NCI-H446 (cell line): ENCODE measurements at regions not wholly inside any gene's neighbourhood (a gene's known extent, or its start where the extent isn't known, plus 50 kb on each side); places are given as distances from the start of the nearest gene placed in this dataset.

Experiments used
- DNase-seq, 2 experiments: peaks; one replicate each; lab custom pipeline; 2025; lab: John Stamatoyannopoulos, UW

DNA sequence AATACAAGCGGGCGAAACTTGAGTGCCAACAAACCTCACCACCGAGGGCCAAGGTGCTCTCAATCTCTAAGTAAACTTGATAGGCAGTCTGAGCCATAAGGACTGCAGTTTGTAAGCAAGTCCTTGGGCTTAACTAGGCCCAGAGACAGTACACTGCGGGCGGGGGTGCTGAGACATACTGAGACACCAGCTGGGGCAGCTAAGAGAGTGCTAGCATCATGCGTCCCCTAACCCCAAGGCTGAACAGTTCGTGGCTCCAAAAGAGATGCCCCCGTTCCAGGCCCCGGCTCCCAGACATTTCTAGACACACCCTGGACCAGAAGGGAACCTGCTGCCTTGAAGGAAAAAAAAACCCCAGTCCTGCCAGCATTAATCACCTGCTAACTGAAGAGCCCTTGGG lies 126.8 kb upstream of the PRDX4 start:
- no peak for DNase-seq

DNA sequence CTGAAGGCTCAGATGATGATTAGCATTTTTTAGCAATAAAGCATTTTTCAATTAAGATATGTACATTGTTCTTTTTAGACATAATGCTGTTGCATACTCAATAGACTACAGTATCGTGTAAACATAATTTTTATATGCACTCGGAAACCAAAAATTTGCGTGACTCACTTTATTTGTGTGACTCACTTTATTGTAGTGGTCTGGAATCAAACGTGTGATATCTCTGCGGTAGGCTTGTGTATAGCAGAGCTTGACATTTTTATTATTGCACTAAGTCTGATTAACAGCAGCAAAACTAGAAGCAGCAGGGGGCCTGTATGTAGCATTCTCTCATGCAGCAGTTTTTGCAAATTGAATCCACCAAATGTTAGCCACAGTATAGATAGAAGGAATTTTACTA lies 119.1 kb upstream of the PRDX4 start:
- DNase-seq = no peak

DNA sequence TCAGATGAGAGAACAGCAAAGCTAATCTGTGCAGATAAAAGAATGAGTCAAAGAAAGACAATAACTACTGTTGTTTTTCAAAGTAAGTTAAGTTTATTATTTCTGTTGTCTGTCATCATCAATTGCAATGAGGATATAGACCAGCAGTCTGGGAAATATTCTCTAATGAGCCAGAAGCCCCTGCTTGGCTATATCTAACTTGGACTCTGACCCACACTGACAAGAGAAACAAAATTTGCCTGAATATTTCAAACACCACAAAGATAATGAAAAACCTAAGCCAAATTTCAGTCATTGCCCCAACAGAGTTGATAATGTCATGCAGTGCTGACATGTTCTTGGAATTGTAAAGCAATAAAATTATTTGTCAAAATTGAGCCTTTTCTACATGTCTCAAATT lies 115.0 kb upstream of the PRDX4 start:
- DNase-seq = no peak

- DNase-seq = peak; percentile 4 to 55
Observed at GRCh38 chrX:23554304-23554703, 113.0 kb upstream of the PRDX4 start.

GRCh38 chrX:23557070-23557469 lies 110.2 kb upstream of the PRDX4 start:
- no peak for DNase-seq

GRCh38 chrX:23559975-23560374 lies 107.3 kb upstream of the PRDX4 start:
- DNase-seq = no peak

DNA sequence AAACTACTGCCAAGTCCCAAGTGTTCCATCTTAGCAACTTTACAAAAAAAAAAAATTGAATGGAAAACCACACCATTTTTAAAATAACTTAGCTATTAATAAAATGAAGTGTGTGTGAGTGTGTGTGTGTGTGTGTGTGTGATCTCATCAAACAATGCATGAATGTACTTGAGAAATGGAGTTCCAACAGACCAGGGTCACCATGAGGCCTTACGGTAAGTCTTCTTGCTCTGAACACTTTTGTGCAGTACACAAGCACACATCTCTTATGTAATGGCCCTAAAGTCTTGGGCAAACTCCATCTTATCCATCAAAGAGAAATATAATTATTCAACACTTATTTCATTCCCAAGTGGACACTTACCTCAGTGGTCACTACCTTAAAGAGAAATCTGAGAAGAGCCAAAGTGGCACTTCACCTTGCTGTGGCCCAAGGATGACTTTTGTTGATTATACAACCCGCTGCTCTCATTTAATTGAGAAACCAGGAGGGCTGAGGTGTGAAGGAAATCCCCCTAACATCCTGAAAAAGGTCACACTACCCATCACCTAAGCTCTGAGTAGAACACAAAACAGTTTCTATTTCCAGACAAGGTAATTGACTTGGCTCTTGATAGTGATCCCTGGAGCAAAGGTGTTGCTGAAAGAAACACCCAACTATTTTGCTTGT lies 96.5 kb upstream of the PRDX4 start:
- no peak for DNase-seq

DNA sequence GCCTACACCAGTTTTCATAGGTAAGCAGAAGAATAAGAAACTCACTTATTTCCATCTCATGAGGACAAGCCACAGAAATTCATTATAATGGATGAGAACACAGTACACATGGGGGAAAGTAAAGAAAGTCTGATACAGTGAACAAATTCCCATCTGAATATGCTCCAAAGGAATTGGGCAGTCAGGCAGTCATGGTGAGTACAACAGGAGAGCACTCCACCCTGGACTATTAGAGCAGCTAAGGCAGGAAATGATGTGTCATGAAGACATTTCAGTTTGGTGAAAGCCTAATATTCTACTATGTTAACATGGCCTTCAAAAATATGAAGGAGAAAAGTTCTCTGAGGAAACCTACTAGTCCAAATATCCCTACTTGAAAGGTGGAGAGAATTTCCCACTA lies 92.0 kb upstream of the PRDX4 start:
- DNase-seq = no peak

GRCh38 chrX:23578079-23578478 lies 89.2 kb upstream of the PRDX4 start:
- peak in 1 of 2 experiments; percentile 34 for DNase-seq

DNA sequence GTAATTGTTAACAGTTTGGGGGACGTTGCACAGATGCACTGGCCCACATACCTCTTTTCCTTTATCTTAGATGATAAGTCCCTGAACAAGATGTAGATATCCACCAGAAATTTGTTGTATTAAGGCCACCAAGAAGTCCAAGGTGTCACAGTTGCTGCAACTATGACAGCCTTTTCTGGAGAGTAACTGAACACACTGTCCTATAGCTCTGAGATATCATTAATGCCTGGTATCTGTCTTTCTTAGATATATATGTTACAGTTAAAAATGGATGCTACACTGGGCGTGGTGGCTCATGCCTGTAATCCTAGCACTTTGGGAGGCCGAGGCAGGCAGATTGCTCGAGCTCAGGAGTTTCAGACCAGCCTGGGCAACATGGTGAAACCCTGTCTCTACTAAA lies 77.8 kb upstream of the PRDX4 start:
- DNase-seq = no peak

GRCh38 chrX:23592741-23593140 lies 74.6 kb upstream of the PRDX4 start:
- DNase-seq = no peak

DNA sequence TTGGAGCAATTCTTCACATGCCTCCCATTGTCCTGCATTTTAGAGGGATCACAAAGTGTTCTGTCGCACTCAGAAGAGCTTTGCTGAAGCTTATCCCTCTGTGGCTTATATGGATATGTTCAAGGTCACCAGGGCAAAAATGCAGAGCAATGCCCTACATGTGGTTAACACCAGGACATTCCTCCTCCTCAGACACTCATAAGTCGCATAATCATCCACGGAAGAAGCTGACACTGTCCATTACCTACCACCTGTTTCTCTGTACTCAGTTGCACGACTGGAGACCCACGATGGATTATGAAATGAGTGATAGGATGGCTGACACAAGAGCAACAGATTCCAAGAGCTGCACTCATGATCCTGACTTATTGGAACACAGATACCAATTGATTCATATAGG lies 68.7 kb upstream of the PRDX4 start:
- no peak for DNase-seq

GRCh38 chrX:23603501-23603900 lies 63.8 kb upstream of the PRDX4 start:
- DNase-seq = no peak

DNA sequence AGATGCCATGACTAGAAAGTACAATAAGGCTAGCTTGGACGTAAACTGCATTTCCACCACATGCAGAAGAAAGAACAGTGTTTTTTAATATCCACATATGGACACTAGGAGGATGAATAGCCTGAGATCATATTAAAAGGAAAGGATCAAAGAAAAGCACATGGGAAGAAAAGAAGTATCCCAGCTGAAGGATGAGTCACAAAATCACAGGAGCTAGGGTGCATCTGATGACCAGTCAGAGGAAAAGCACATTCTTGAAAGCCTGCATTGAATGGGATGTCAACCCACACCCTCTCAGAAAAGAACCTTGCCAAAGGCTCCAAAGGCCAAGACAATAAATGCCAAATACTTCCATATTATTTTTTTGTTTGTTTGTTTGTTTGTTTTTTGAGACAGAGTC lies 56.8 kb upstream of the PRDX4 start:
- no peak for DNase-seq

DNA sequence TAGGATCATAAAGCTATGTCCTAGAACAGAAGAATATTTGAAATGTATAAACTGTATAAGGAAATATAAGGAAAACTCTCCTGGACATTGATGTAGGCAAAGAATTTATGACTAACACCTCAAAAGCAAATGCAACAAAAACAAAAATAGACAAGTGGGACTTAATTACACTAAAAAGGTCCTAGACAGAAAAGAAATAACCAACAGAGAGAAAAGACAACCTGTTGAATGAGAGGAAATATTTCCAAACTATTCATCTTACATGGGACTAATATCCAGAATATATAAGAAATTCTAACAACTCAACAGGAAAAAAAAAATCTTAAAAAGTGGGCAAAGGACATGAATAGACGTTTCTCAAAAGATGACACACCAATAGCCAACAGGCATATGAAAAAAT lies 54.4 kb upstream of the PRDX4 start:
- DNase-seq = no peak

GRCh38 chrX:23616361-23616760 lies 50.9 kb upstream of the PRDX4 start:
- DNase-seq = peak; percentile 8 to 47
